ENCODE measurements at regions not wholly inside any gene's neighbourhood (a gene's known extent, or its start where the extent isn't known, plus 50 kb on each side); places are given as distances from the start of the nearest gene placed in this dataset.
"Not testable (repeated sequence)": the region's sequence is repeated elsewhere in the genome, so short reads cannot be mapped to it uniquely, and the experiment has no call there.

DNA sequence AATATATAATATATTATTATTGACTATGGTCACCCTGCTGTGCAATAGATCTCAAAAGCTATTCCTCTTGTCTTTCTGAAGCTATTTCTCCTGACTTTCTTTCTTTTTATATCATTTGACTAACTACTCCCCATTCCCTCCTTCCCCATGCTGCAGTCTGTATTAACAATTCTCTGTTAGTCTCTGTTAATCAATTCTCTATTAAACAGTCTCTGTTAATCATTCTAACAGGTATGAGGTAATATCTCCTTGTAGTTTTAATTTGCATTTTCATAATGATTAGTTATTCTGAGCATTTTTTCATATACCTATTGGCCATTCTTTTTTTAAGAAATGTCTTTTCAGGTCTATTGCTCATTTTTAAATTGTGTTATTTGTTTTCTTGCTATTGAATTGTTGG is 201.0 kb upstream of the B3GALT2 start:
- no peak overlapping the region for H3K9ac ChIP-seq (replicated peaks; ENCODE audit: extremely low read depth, insufficient read depth, low read length)
- dilution Hi-C loops (cut with MboI; ENCODE audit: extremely low pct_ligation_motif_present, low sequenced_read_pairs) (no loop called here), intact Hi-C loops (cut with micrococcal nuclease) (no loop called here)
- DNase-seq (ENCODE audit: low read depth, low spot score) (no peak), FAIRE-seq (no peak)
- H3K79me2 ChIP-seq (ENCODE audit: control insufficient read depth, insufficient read depth, low read length): no peaks in the 10 kb centered on the region
- ChIA-PET CTCF (no interaction called here), POLR2A (no interaction called here)
- BruUV-seq (replicated peaks): no TSS peak
- no peaks in the 10 kb centered on the region for H3K9me1 ChIP-seq (replicated peaks; ENCODE audit: control insufficient read depth, extremely low read depth, insufficient read depth, low read length)
- H4K20me1 ChIP-seq (replicated peaks; ENCODE audit: control insufficient read depth, extremely low read depth, insufficient read depth, low read length): no peaks in the 10 kb centered on the region
- TF ChIP-seq JUN (IDR thresholded peaks at IDR 0.05; ENCODE audit: borderline replicate concordance, insufficient read depth, insufficient read length, low read depth) (no peak), GATA2 (IDR thresholded peaks at IDR 0.05; ENCODE audit: insufficient read depth, insufficient read length, low read depth, low read length) (no peak)
- H3K9me3 ChIP-seq (replicated peaks; ENCODE audit: control insufficient read depth, insufficient read depth, low read length): no peaks in the 10 kb centered on the region
- no peak overlapping the region for H3K4me3 ChIP-seq (replicated peaks in 1 of 3; ENCODE audit: insufficient read depth in 1 of 3, low read depth in 1 of 3, low read length in 3 of 3)
- H3K4me1 ChIP-seq (ENCODE audit: control insufficient read depth, extremely low read depth, insufficient read depth, low read length): no peaks in the 10 kb centered on the region
- no peak overlapping the region for H3K4me2 ChIP-seq (ENCODE audit: insufficient read depth, low read length)
- H3K27ac ChIP-seq (ENCODE audit: insufficient read depth, low read depth, low read length): no peak overlapping the region
- H3K36me3 ChIP-seq (ENCODE audit: control insufficient read depth in 2 of 2, extremely low read depth in 1 of 2, insufficient read depth in 2 of 2, low read length in 2 of 2): no peaks in the 10 kb centered on the region
- H3K27me3 ChIP-seq (ENCODE audit: control insufficient read depth in 2 of 2, insufficient read depth in 2 of 2, low read length in 2 of 2): no peaks in the 10 kb centered on the region
- no peak overlapping the region for H2AFZ ChIP-seq (ENCODE audit: low read depth, low read length)

DNA sequence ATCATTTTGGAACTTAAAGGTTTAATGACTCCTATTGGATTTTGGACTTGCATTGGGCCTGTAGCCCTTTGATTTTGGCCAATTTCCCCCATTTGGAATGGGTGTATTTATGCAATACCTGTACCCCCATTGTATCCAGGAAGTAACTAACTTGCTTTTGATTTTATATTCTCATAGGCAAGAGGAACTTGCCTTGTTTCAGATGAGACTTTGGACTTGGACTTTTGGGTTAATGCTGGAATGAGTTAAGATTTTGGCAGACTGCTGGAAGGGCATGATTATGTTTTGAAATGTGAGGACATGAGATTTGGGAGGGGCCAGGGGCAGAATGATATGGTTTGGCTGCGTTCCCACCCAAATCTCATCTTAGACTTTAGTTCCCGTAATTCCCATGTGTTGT is 192.0 kb upstream of the B3GALT2 start:
- dilution Hi-C loops (cut with MboI; ENCODE audit: extremely low pct_ligation_motif_present, low sequenced_read_pairs); H3K27me3 ChIP-seq (ENCODE audit: control insufficient read depth in 2 of 2, insufficient read depth in 2 of 2, low read length in 2 of 2); H3K36me3 ChIP-seq (ENCODE audit: control insufficient read depth in 2 of 2, extremely low read depth in 1 of 2, insufficient read depth in 2 of 2, low read length in 2 of 2); H3K4me1 ChIP-seq (ENCODE audit: control insufficient read depth, extremely low read depth, insufficient read depth, low read length); CTCF ChIA-PET; intact Hi-C loops (cut with micrococcal nuclease); H3K9ac ChIP-seq (replicated peaks; ENCODE audit: extremely low read depth, insufficient read depth, low read length); H3K9me1 ChIP-seq (replicated peaks; ENCODE audit: control insufficient read depth, extremely low read depth, insufficient read depth, low read length); POLR2A ChIA-PET; H3K4me3 ChIP-seq (replicated peaks in 1 of 3; ENCODE audit: insufficient read depth in 1 of 3, low read depth in 1 of 3, low read length in 3 of 3); H4K20me1 ChIP-seq (replicated peaks; ENCODE audit: control insufficient read depth, extremely low read depth, insufficient read depth, low read length); DNase-seq (ENCODE audit: low read depth, low spot score); BruUV-seq (replicated peaks); H3K27ac ChIP-seq (ENCODE audit: insufficient read depth, low read depth, low read length); H3K9me3 ChIP-seq (replicated peaks; ENCODE audit: control insufficient read depth, insufficient read depth, low read length); H3K79me2 ChIP-seq (ENCODE audit: control insufficient read depth, insufficient read depth, low read length); FAIRE-seq; H2AFZ ChIP-seq (ENCODE audit: low read depth, low read length); H3K4me2 ChIP-seq (ENCODE audit: insufficient read depth, low read length): not testable (repeated sequence)
